GM12878 (cell line): ENCODE measurements at regions not wholly inside any gene's neighbourhood (a gene's known extent, or its start where the extent isn't known, plus 50 kb on each side); places are given as distances from the start of the nearest gene placed in this dataset.

Experiments
- ATAC-seq: fragments of 200-7000 bp; cut with Tn5 transposase; 3 replicates; pipeline ENCODE4 v1.9.1; 2020; ENCODE audit warnings: mild to moderate bottlenecking, moderate library complexity
- BruUV-seq: library from RNA; stranded (reverse); fragments of 400-500 nt; replicated peaks from 2 replicates; lab custom pipeline; 2021; lab: Mats Ljungman, UMichigan
- CTCF ChIA-PET: fragments of 300-600 bp; sonication (Branson Sonifier 250); formaldehyde crosslinking; extraction: SDS; loops from one replicate; lab custom pipeline; 2021; ENCODE audit warnings: inconsistent platforms; lab: Yijun Ruan, JAX
- POLR2A ChIA-PET: fragments of 350-600 bp; formaldehyde crosslinking; extraction: SDS; loops from one replicate; lab custom pipeline; 2021; ENCODE audit warnings: inconsistent platforms; lab: Charles Lee
- RAD21 ChIA-PET: fragments of 300-600 bp; sonication (Branson Sonifier 250); formaldehyde crosslinking; loops from one replicate; lab custom pipeline; 2023; ENCODE audit warnings: antibody characterized with exemption; ENCODE audit not compliant: unreplicated experiment; lab: Charles Lee
- SMC1A ChIA-PET: fragments of 300-600 bp; sonication (Branson Sonifier 250); formaldehyde crosslinking; loops from one replicate; lab custom pipeline; 2023; ENCODE audit not compliant: unreplicated experiment, uncharacterized antibody; lab: Charles Lee
- DNase-seq: peaks from one replicate; pipeline ENCODE4 v3.0.0-alpha.2; 2011; ENCODE audit warnings: low read depth, low spot score
- FAIRE-seq: peaks from 3 replicates; lab custom pipeline; 2011; peaks lifted over from hg19 to GRCh38; lab: Jason Lieb, UNC
- H2AFZ ChIP-seq: 2 replicates; pipeline ENCODE4 v1.6.0; 2011; ENCODE audit warnings: low read depth, low read length, control low read depth; ENCODE audit not compliant: control insufficient read depth
- H3K27ac ChIP-seq: 2 replicates; pipeline ENCODE4 v1.5.1; 2011; ENCODE audit warnings: control low read depth; ENCODE audit not compliant: control insufficient read depth, insufficient read depth
- H3K27me3 ChIP-seq, 2 experiments: replicated peaks in 1 of 2; 2 replicates each; pipeline versions ENCODE4 v1.6.0 to v1.6.1; 2011; ENCODE audit warnings: low read length in 1 of 2; ENCODE audit not compliant: control insufficient read depth in 2 of 2, insufficient read depth in 2 of 2
- H3K36me3 ChIP-seq, 2 experiments: 2 replicates each; pipeline ENCODE4 v1.5.1; 2011; ENCODE audit warnings: low read length in 1 of 2; ENCODE audit not compliant: control insufficient read depth in 2 of 2, insufficient read depth in 2 of 2
- H3K4me1 ChIP-seq: 2 replicates; pipeline ENCODE4 v1.6.1; 2011; ENCODE audit warnings: mild to moderate bottlenecking, low read length, moderate library complexity, mixed read lengths; ENCODE audit not compliant: control insufficient read depth, insufficient read depth
- H3K4me2 ChIP-seq: 2 replicates; pipeline ENCODE4 v1.6.0; 2011; ENCODE audit warnings: control low read depth; ENCODE audit not compliant: control insufficient read depth, insufficient read depth
- H3K4me3 ChIP-seq: fragments of 200-600 bp; sonication (generic); 2 replicates; pipeline ENCODE4 v1.5.1; 2016
- H3K79me2 ChIP-seq: 2 replicates; pipeline ENCODE4 v1.6.0; 2011; ENCODE audit warnings: low read length; ENCODE audit not compliant: control insufficient read depth, insufficient read depth
- H3K9ac ChIP-seq: 2 replicates; pipeline ENCODE4 v1.8.0; 2011; ENCODE audit warnings: low read length, control low read depth, mixed read lengths; ENCODE audit not compliant: control insufficient read depth, insufficient read depth
- H3K9me3 ChIP-seq: replicated peaks from 3 replicates; pipeline ENCODE4 v1.5.1; 2011; ENCODE audit warnings: mild to moderate bottlenecking, low read length; ENCODE audit not compliant: control insufficient read depth, insufficient read depth
- H4K20me1 ChIP-seq: 2 replicates; pipeline ENCODE4 v1.6.0; 2011; ENCODE audit not compliant: control insufficient read depth, insufficient read depth
- CBX5 ChIP-seq: sonication (generic); IDR thresholded peaks from 2 replicates; pipeline ENCODE4 v1.6.1; 2016; ENCODE audit warnings: low read depth, moderate library complexity, mild to moderate bottlenecking, inconsistent platforms
- CREB1 ChIP-seq: IDR thresholded peaks from 2 replicates; pipeline ENCODE4 v1.6.1; 2012; ENCODE audit warnings: low read depth, mild to moderate bottlenecking, inconsistent platforms
- HDAC2 ChIP-seq: fragments of 200-600 bp; sonication (generic); IDR thresholded peaks from 2 replicates; pipeline ENCODE4 v1.6.1; 2017
- HDAC6 ChIP-seq: fragments of 200-600 bp; sonication (generic); IDR thresholded peaks from one replicate; pipeline ENCODE4 v1.8.0; 2017; ENCODE audit warnings: antibody characterized with exemption; ENCODE audit not compliant: unreplicated experiment
- IRF4 ChIP-seq: IDR thresholded peaks from 2 replicates; pipeline ENCODE4 v1.6.1; 2011; ENCODE audit warnings: low read depth, low read length
- NFXL1 ChIP-seq: fragments of 450-650 bp; IDR thresholded peaks from 2 replicates; pipeline ENCODE4 v1.6.1; 2017; ENCODE audit warnings: antibody characterized with exemption, mild to moderate bottlenecking, borderline replicate concordance
- PAX5 ChIP-seq: IDR thresholded peaks from 2 replicates; pipeline ENCODE4 v1.6.1; 2011; ENCODE audit warnings: low read depth, low read length, borderline replicate concordance
- RELB ChIP-seq: fragments of 450-650 bp; IDR thresholded peaks from 2 replicates; pipeline ENCODE4 v1.6.1; 2017; ENCODE audit warnings: low read depth, mild to moderate bottlenecking, moderate library complexity
- SREBF2 ChIP-seq: IDR thresholded peaks from 2 replicates; pipeline ENCODE4 v1.6.1; 2012; ENCODE audit warnings: mild to moderate bottlenecking, low read length
- ZBTB40 ChIP-seq: fragments of 450-650 bp; IDR thresholded peaks from 2 replicates; pipeline ENCODE4 v1.6.1; 2016; ENCODE audit warnings: mild to moderate bottlenecking, moderate library complexity, borderline replicate concordance
- WGBS: methylation state at CpG from one replicate; pipeline ENCODE4 v1.1.6; 2016; ENCODE audit warnings: low lambda C conversion rate; ENCODE audit not compliant: insufficient replicate concordance, insufficient coverage; ENCODE audit errors: missing lambda C conversion rate; 5-methylcytosine and 5-hydroxymethylcytosine counted together
- in situ Hi-C: fragments of 300-500 bp; cut with MboI; formaldehyde crosslinking; loops from 9 replicates; pipeline ENCODE4 v1.14.3; 2018; ENCODE audit warnings: mixed read lengths
- intact Hi-C: fragments of 100-400 bp; cut with micrococcal nuclease; formaldehyde crosslinking; loops from one replicate; pipeline ENCODE4 v1.14.2; 2022; ENCODE audit not compliant: unreplicated experiment

DNA sequence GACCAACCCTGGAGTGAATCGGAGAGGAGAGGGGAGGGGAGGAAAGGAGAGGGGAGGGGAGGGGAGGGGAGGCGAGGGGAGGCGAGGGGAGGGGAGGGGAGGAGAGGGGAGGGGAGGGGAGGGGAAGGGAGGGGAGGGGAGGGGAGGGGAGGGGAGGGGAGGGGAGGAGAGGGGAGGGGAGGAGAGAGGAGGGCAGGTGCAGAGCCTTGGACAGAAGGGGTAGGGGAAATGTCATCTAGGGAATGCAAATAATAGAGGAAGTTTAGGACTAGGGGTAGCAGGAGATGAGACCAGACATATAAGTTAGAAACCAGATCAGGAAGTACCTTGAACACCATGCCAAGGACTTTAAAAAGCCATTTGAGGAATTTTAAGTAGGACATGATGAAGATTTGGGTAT is 119.8 kb downstream of the RBFOX3 start (continued):
- TF ChIP-seq ZBTB40, result no peak
- TF ChIP-seq IRF4, result no peak
- TF ChIP-seq PAX5, result no peak
- TF ChIP-seq CREB1, result no peak
- TF ChIP-seq RELB, result no peak

DNA sequence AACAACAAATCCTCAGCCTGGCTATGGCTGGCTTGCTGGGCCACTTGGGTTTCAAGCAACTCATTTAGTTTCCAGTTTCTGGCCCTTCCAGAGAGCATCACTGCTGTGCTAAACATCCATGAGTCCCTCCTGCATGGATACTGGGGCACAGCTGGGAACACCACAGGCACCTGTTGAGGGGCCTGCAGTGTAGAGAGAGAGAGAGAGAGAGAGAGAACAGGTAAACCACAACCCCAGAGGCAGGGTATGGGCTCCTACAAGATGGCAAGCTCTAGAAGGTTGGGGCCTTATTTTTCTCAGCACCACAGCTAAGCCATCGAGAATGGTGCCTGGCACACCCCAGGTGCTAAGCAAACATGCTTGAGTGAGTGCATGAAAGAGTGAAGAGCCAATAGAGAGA is 120.3 kb downstream of the RBFOX3 start:
- CTCF ChIA-PET, result interaction anchor here (1.4 kb wide), 1 partner anchor 27 kb away, joined by 3 read pairs; no protein-coding TSS in a partner anchor
- no peak for TF ChIP-seq NFXL1
- no peak for TF ChIP-seq CBX5
- TF ChIP-seq RELB, result no peak
- TF ChIP-seq HDAC2, result no peak
- TF ChIP-seq HDAC6, result no peak
- TF ChIP-seq SREBF2, result no peak
- DNase-seq (no peak), FAIRE-seq (no peak), ATAC-seq (no peak)
- no peak overlapping the region for H3K4me2 ChIP-seq
- no peaks in the 10 kb centered on the region for H3K9me3 ChIP-seq
- H3K27me3 ChIP-seq, result no peaks in the 10 kb centered on the region; a peak in 1 of 4 replicates
- no peak overlapping the region for H3K4me3 ChIP-seq
- no peak overlapping the region for H2AFZ ChIP-seq
- intact Hi-C loops, result no loop called here
- in situ Hi-C loops, result no loop called here
- 0% methylated on average over 1 of the region's 1 CpG for WGBS
- RAD21 ChIA-PET, result no interaction called here
- H3K36me3 ChIP-seq, result no peaks in the 10 kb centered on the region
- H3K4me1 ChIP-seq, result no peaks in the 10 kb centered on the region
- BruUV-seq, result no TSS peak
- POLR2A ChIA-PET, result no interaction called here
- no peaks in the 10 kb centered on the region for H4K20me1 ChIP-seq
- H3K27ac ChIP-seq, result no peak overlapping the region
- H3K79me2 ChIP-seq, result no peaks in the 10 kb centered on the region
- SMC1A ChIA-PET, result no interaction called here
- H3K9ac ChIP-seq, result no peak overlapping the region
